AG04450 (cell line): ENCODE measurements at regions not wholly inside any gene's neighbourhood (a gene's known extent, or its start where the extent isn't known, plus 50 kb on each side); places are given as distances from the start of the nearest gene placed in this dataset.

Experiments
- CTCF ChIA-PET: fragments of 300-600, 350-600 bp; formaldehyde crosslinking; extraction: SDS; loops from one replicate; lab custom pipeline; 2022; ENCODE audit warnings: antibody characterized with exemption, inconsistent platforms; lab: Charles Lee
- POLR2A ChIA-PET: fragments of 350-600 bp; formaldehyde crosslinking; extraction: SDS; loops from one replicate; lab custom pipeline; 2021; ENCODE audit warnings: antibody characterized with exemption, inconsistent platforms; lab: Yijun Ruan, JAX
- DNase-seq: peaks from one replicate; pipeline ENCODE4 v3.0.0-alpha.2; 2011; ENCODE audit warnings: low read depth, low spot score
- H3K27ac ChIP-seq: one replicate; pipeline ENCODE4 v1.5.1; 2012; ENCODE audit warnings: low read depth, low read length, control low read depth
- H3K27me3 ChIP-seq: one replicate; pipeline ENCODE4 v1.6.0; 2012; ENCODE audit warnings: low read length; ENCODE audit not compliant: control insufficient read depth, insufficient read depth
- H3K4me3 ChIP-seq: 2 replicates; pipeline ENCODE4 v1.5.1; 2011; ENCODE audit warnings: mild to moderate bottlenecking, low read depth, low read length, control low read depth
- H3K9me3 ChIP-seq: 2 replicates; pipeline ENCODE4 v1.5.1; 2012; ENCODE audit warnings: low read length; ENCODE audit not compliant: control insufficient read depth, insufficient read depth
- TF ChIP-seq, protein P1 (sequence below): IDR thresholded peaks from 2 replicates; pipeline ENCODE4 v1.5.1; 2011; ENCODE audit warnings: low read depth, low read length, control low read depth, inconsistent platforms

- H3K27me3 ChIP-seq = no peaks in the 10 kb centered on the region
- CTCF ChIA-PET = no interaction called here
- POLR2A ChIA-PET = no interaction called here
These were observed 587.8 kb upstream of the POM121L12 start for GRCh38 chr7:52447581-52448180.

GRCh38 chr7:52436278-52436677 lies 599.2 kb upstream of the POM121L12 start:
- no peak for DNase-seq
- CTCF ChIA-PET = no interaction called here
- no peak overlapping the region for H3K4me3 ChIP-seq
- POLR2A ChIA-PET = no interaction called here
- no peaks in the 10 kb centered on the region for H3K27me3 ChIP-seq
- H3K27ac ChIP-seq = no peak overlapping the region
- peaks cover 20% of the 10 kb centered on the region for H3K9me3 ChIP-seq
- TF ChIP-seq, protein P1, sequence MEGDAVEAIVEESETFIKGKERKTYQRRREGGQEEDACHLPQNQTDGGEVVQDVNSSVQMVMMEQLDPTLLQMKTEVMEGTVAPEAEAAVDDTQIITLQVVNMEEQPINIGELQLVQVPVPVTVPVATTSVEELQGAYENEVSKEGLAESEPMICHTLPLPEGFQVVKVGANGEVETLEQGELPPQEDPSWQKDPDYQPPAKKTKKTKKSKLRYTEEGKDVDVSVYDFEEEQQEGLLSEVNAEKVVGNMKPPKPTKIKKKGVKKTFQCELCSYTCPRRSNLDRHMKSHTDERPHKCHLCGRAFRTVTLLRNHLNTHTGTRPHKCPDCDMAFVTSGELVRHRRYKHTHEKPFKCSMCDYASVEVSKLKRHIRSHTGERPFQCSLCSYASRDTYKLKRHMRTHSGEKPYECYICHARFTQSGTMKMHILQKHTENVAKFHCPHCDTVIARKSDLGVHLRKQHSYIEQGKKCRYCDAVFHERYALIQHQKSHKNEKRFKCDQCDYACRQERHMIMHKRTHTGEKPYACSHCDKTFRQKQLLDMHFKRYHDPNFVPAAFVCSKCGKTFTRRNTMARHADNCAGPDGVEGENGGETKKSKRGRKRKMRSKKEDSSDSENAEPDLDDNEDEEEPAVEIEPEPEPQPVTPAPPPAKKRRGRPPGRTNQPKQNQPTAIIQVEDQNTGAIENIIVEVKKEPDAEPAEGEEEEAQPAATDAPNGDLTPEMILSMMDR = no peak

More at GRCh38 chr7:52447581-52448180, 587.8 kb upstream of the POM121L12 start:
- peaks cover 8% of the 10 kb centered on the region; the same call in 1 of the 2 replicates for H3K9me3 ChIP-seq
- H3K4me3 ChIP-seq = no peak overlapping the region
- no peak for DNase-seq
- H3K27ac ChIP-seq = no peak overlapping the region
- TF ChIP-seq, protein P1 = no peak

- ChIA-PET CTCF (no interaction called here), POLR2A (no interaction called here)
- no peak overlapping the region for H3K4me3 ChIP-seq
- no peak for DNase-seq
- no peaks in the 10 kb centered on the region for H3K27me3 ChIP-seq
- peaks cover 30% of the 10 kb centered on the region for H3K9me3 ChIP-seq
- TF ChIP-seq, protein P1 = no peak
- no peak overlapping the region for H3K27ac ChIP-seq
These were observed 604.2 kb upstream of the POM121L12 start for GRCh38 chr7:52431082-52431815.

DNA sequence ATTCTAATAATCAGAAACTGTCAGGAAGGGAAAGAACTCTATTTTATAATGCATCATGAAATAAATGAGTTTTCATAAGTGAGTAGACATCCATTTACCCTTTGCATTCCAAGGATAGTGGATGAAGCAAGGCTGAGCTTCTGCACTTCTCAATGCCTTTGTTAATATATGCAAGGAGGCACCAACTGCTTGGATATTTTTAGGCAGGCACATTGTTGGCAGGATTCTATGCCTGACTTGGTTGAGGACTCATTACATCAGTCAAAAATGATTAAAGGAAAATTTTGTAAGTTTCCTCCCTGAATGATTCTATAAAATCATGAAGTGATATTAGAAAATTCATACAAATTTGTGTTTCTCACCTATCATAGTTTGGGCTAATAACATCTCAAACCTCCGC lies 612.2 kb upstream of the POM121L12 start:
- ChIA-PET CTCF (no interaction called here), POLR2A (no interaction called here)
- H3K27me3 ChIP-seq = no peaks in the 10 kb centered on the region
- H3K9me3 ChIP-seq = peaks cover 15% of the 10 kb centered on the region
- TF ChIP-seq, protein P1 = no peak
- DNase-seq = no peak
- no peak overlapping the region for H3K27ac ChIP-seq
- no peak overlapping the region for H3K4me3 ChIP-seq

DNA sequence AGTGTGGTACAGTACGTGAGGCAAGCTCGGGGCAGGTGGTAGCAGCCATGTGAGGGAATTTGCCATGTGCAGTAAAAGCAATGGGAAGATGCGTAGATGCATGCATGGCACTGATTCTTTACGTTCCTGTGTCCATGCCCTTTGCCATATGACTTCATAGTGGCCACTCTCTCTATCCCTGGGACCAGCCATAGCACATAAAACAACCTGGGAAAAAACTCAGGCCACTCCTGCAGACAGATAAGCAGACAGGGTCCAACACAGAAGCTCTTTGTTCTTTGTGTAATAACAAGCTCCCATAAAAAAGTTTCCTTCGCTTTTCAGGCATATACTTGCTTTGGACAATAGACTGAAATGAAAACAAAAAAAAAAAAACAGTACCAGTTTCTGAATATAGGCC lies 622.4 kb upstream of the POM121L12 start:
- ChIA-PET POLR2A (no interaction called here), CTCF (no interaction called here)
- Histone ChIP-seq H3K9me3 (peaks cover 7% of the 10 kb centered on the region), H3K27ac (no peak overlapping the region), H3K4me3 (no peak overlapping the region), H3K27me3 (no peaks in the 10 kb centered on the region)
- TF ChIP-seq, protein P1 = no peak
- DNase-seq = no peak
